ENCODE measurements at regions not wholly inside any gene's neighbourhood (a gene's known extent, or its start where the extent isn't known, plus 50 kb on each side); places are given as distances from the start of the nearest gene placed in this dataset.

GRCh38 chr1:187872550-187872949 lies 1043.8 kb downstream of the PLA2G4A start:
- TF ChIP-seq CTCF (IDR thresholded peaks at IDR 0.05; ENCODE audit: low read length) (no peak), EZH2 (IDR thresholded peaks at IDR 0.05; ENCODE audit: borderline replicate concordance, low read length) (no peak)
